Liver (tissue), 3 donors: ENCODE measurements at regions not wholly inside any gene's neighbourhood (a gene's known extent, or its start where the extent isn't known, plus 50 kb on each side); places are given as distances from the start of the nearest gene placed in this dataset.

Experiments
- CTCF ChIP-seq: fragments of 150-350 bp; IDR thresholded peaks from 2 replicates; pipeline ENCODE4 v1.5.1; 2017; ENCODE audit warnings: improper control_type of control experiment, low read depth, low read length; ENCODE audit not compliant: missing input control
- FOXA1 ChIP-seq: IDR thresholded peaks from 2 replicates; pipeline ENCODE4 v1.6.1; 2016; ENCODE audit warnings: antibody characterized with exemption
- GABPA ChIP-seq, 2 donors: IDR thresholded peaks in 1 of 2; conservative IDR thresholded peaks in 1 of 2; 2 replicates each; pipeline ENCODE4 v1.6.1; 2016; ENCODE audit warnings: antibody characterized with exemption in 2 of 2, mild to moderate bottlenecking in 1 of 2, moderate library complexity in 1 of 2
- donor health status: healthy.
- donor health status: healthy.

GRCh38 chr7:16991551-16991950 is 109.8 kb upstream of the AGR3 start:
- no peak for TF ChIP-seq CTCF
- TF ChIP-seq FOXA1: no peak
- TF ChIP-seq GABPA (IDR thresholded peaks at IDR 0.05 in 1 of 2, conservative IDR thresholded peaks at IDR 0.05 in 1 of 2): no peak
